Right lobe of liver (tissue), 4 donors: ENCODE measurements at regions not wholly inside any gene's neighbourhood (a gene's known extent, or its start where the extent isn't known, plus 50 kb on each side); places are given as distances from the start of the nearest gene placed in this dataset.

Source experiments
- CTCF ChIP-seq, 4 donors: fragments of 200-600 bp in 3 of 4; fragments of 450-650 bp in 1 of 4; IDR thresholded peaks; one replicate each; pipeline versions ENCODE4 v1.5.1 to v1.8.0; 2016 to 2022; ENCODE audit warnings: antibody characterized with exemption in 4 of 4, mild to moderate bottlenecking in 2 of 4
- POLR2A ChIP-seq: fragments of 450-650 bp; IDR thresholded peaks from one replicate; pipeline ENCODE4 v1.6.1; 2017; ENCODE audit warnings: antibody characterized with exemption, mild to moderate bottlenecking
- donor health status: DM: no; HTN: no; CAD: no.
- donor health status: DM: no; HTN: no; CAD: no.
- donor health status: DM: no; HTN: yes; CAD: no.

- no peak for TF ChIP-seq CTCF (IDR thresholded peaks at IDR 0.05)
- TF ChIP-seq POLR2A = no peak
These were observed 394.6 kb downstream of the AEBP2 start for GRCh38 chr12:19833775-19834501.
